Muscle of arm (tissue), 1 donor: ENCODE measurements at regions not wholly inside any gene's neighbourhood (a gene's known extent, or its start where the extent isn't known, plus 50 kb on each side); places are given as distances from the start of the nearest gene placed in this dataset.

Experiments
- DNase-seq: peaks from one replicate; pipeline ENCODE4 v3.0.0-alpha.2; 2013

DNA sequence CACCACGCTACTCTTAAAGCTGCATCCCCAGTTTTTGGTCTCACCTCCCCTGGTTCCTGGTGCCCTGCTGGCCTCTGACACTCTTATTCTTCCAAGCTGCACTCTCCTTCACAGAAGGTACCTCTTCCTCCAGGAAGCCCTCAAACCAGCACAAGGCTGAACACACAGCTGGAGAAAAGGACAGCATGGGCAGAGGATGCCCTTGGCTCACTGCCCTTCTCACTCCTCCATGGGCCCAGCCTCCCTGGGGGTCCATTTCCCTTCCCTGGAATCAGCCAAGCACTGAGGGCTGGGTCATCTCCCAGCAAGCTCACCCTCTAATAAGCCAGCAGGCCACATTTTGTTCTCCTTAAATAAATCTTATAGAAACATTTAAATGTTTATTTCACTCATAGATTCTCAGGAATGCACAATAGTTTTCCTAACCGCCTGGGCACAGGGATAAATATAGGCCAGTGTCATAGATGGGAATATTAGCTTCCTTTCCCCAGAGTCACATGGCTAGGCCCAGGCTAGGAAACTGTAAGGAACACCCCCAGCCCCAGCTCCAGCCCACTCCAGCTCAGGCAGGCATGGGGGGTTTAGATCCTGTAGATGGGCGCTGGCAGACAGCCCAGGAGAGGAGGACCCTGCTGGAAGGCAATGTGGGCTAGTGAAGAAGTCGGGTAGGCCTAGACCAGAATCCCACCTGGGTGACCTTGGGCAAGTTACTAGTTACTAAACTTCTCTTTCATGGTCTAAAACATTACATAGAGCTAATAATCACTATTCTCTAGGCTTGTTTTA, 51.5 kb downstream of the IRAG1 start:
- no peak for DNase-seq

- DNase-seq, result no peak
Measured at GRCh38 chr11:10641177-10641911, 52.2 kb downstream of the IRAG1 start.

- no peak for DNase-seq
Measured at GRCh38 chr11:10640308-10640707, 53.2 kb downstream of the IRAG1 start.

DNA sequence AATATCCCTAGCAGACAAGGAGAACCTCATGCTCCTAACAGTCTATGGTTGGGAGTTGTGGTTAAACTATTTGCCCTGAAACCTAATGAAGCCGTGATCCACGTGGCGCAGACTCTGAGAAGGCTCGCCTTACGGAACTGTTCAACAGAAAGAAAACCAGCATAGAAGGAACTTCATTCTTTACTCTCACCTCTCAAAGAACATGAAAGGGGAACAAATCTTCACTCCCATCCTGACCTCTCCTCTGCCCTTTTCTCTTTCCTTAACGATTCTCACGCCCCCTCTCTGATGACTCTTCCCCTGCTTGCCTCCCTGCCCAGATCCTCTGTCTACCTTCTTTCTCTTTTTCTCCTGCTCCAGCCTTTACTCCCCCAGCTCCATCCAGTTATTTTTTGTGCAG, 54.2 kb downstream of the IRAG1 start:
- no peak for DNase-seq

- peak; percentile 88 for DNase-seq
Measured at GRCh38 chr11:10638316-10638925, 55.1 kb downstream of the IRAG1 start.

DNA sequence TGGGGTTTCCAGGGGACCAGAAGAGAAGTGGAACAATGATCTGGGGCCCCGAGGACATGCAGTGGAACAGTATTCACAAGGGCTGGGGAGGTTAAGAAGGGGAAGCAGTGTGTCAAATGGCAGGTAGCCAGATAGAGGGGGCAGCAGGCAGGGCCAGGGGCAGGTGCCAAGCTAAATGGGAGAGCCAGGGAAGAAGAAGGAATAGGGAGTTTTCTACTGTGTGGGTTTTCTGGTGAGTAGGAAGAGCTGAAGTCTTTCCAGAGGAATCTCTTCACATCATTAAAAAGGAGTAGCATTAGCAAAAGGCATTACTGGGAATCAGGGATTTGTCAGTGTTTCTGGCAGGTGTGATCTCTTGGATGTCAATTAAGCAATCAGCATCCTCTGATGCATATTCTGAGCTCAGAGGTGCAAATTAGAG, 55.8 kb downstream of the IRAG1 start:
- no peak for DNase-seq

- no peak for DNase-seq
Measured at GRCh38 chr11:10634407-10634806, 59.1 kb downstream of the IRAG1 start.

GRCh38 chr11:10633261-10633660, 60.3 kb downstream of the IRAG1 start:
- DNase-seq, result no peak

DNA sequence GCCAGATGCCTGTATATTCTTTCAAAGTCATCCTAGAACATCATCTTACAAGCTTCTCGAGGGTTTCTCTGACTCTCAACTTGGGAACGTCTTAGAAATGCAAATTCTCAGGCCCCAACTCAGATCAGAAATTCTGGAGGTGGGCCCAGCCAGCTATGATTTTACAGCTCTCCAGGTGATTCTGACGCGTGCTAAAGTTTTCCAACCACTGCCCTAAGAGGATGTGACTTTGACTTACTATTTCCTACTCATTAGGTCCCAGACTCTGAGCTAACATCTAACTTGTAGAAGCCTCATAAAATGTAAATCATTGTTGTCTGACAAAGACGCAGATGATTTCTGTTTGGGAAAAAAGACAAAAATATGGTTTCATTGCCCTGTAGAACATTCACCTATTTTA, 61.1 kb downstream of the IRAG1 start:
- DNase-seq, result no peak

DNA sequence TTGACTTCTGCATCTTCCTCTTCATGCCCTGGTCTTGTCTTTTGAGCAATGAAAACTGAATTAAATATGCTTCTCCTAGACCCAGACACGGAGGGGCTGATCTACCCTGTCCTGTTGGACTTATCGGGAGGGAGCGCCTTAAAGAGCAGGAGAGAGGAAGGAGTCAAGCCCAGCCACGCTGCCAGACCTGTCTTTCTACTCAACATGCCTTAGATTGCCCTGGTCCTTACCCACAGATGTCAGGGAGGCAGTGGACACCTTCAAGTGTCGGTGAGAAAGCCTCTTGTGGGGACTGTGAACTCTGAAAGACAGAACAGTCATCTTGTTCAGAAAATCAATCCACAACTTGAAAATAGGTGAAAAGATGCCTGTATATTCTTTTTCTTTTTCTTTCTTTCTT, 61.8 kb downstream of the IRAG1 start:
- no peak for DNase-seq

GRCh38 chr11:10629411-10630002, 61.0 kb upstream of the LYVE1 start:
- no peak for DNase-seq

DNA sequence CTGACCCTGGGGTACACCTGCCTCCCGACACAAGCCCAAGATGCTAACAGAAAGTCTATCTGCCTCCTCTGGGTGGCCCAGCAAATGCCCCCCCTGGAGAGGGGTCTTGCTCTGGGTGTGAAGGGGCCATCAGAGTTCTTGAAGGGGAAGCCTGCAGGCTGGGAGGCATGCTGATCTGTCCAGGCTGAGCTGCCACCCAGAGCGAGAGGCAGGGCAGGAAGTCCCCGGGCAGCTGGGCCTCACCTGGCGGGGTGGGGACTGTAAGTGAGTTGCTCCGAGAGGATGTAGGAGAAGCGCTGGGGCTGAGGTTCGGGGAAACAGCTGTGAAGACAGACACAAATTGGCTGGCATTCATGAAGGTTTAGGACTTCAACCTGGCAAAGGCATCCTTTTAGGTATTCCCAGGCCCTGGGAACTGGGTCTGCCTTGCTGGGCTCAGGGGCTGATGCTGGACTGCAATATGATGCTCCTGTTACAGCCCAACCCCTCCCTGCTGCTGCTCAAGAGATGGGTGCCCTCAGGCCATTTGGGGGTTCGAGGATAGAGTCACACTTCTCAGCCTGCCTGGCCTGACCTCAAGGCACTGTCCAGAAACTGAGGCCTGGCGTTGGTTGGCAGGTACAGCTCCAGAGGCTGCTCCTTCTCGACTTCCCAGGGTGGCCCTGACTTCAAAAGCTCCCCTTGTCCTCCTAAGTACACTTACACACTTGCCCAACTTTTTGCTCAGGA, 60.2 kb upstream of the LYVE1 start:
- DNase-seq, result no peak

DNA sequence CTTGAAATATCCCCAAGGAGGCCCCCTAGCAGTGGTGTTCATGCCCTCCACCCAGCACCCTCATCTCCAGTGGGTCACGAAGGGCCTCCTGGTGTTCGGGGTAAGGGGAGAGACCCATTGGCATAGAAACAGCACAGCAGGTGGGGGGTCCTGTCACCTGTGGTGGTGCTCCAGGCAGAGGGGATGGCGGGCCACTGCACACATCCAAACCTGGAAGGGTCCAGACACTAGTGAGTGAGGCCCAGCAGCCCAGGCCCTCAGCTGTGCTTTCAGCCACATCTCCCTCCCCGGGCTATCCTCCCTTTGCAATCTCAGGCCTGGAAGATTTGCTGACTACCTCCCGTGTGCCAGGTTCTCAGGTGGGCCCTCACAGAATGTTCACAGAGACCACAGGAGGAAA, 59.4 kb upstream of the LYVE1 start:
- DNase-seq, result no peak

DNA sequence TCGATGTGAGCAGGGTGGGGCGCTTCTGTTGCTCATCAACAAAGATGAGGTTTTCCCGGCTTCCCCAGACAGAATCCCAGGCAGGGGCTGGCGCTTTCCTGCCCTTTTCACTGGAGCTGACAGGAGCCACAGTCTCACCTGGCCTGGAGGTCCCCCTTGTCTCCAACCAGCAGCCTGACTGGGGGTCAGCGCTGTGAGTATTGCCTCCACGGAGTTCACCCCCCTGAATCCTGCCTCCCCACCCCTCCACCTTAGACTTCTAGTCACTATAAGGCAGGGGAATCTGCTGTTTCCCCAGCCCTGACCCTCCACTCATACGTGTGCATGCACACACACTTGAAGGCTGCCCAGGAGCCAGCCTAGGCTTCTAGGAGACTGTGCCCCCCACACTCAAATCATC, 58.8 kb upstream of the LYVE1 start:
- no peak for DNase-seq

DNA sequence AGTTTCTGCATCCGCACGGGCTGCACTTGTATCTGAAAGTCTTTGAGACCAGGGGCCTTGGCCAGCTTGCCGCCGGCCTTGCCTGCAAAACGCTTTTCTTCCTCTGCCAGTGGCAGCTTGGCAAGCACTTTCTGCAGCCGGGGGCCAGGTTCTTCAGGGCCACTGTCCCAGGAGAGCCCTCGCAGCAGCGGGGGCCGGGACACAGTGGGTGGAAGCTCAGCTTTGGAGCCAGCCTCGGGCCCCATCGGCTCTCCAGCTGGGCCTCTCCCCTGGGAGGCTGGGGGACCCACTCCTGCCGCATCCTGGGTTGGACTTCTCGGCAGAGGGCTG, 57.5 kb upstream of the LYVE1 start:
- no peak for DNase-seq

GRCh38 chr11:10625281-10625981, 57.0 kb upstream of the LYVE1 start:
- DNase-seq, result no peak

- no peak for DNase-seq
Measured at GRCh38 chr11:10623797-10624761, 55.6 kb upstream of the LYVE1 start.

DNA sequence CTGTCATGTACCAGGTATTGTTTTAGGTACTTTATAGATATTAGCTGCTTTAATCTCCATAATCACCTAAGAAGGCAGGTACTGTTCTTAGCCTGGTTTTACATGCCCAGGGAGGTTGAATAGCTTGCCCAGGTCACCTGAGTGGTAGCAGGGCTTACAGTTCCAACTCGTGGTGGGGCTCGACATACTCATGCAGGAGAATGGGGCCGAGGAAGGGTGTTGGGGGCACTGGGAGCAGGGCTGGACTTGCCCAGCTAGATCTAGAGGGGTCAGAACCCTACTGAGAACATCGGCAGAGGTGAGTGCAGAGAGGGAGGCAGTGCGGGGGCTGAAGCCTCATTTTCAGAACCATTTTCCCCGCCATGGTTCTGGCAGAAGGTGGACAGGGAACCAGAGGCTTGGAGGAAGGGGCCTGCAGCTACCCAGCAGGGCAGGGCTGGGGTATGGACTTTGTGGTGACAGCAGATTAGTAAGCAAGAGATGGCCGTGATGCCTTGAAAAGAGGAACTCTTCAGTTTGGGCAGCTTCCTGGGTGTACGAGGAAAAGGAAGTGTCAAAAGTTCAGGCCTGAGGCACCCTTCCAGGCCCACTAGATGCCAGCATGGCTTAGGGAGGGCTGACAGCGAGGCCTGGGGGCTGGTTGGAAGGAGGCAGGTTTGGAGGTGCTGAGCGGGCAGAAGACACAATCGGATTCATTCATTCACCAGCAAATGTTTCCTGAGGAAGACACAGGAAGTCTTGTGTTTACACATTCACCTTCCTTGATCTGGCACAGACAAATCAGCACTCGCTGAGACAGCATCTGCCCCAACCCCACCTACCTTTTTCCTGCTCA, 54.7 kb upstream of the LYVE1 start:
- no peak for DNase-seq

DNA sequence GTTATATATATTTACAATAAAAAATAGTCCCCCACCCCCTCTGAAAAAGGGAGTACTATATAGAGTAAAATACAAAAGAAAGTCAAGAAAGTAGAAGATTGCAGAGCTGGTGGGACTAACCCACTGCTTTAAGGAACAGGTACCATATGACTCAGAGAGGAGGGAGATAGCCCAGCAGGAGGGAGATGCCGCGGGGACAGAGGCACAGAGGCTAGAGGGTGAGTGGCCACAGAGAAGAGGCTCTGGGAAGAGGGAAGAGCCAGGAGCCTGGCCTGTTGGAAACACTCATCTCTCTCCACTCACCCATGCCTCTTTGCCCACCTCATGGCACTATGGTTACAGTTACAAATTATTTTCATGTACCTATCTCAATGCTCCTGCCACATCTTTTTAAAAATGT, 53.6 kb upstream of the LYVE1 start:
- DNase-seq, result no peak
